CD14-positive monocyte (primary cell): ENCODE measurements at regions not wholly inside any gene's neighbourhood (a gene's known extent, or its start where the extent isn't known, plus 50 kb on each side); places are given as distances from the start of the nearest gene placed in this dataset.

Experiments used
- DNase-seq, 3 donors: peaks; one replicate each; pipeline ENCODE4 v3.0.0-alpha.2; 2011 to 2022
- H2AFZ ChIP-seq: 2 replicates; pipeline ENCODE4 v1.6.0; 2012; ENCODE audit warnings: mild to moderate bottlenecking, low read depth, low read length, inconsistent platforms; ENCODE audit not compliant: insufficient read depth, poor library complexity, severe bottlenecking
- H3K27ac ChIP-seq, 2 donors: 1 replicate in 1 of 2; 2 replicates in 1 of 2; pipeline ENCODE4 v1.5.1; 2012 to 2013; ENCODE audit warnings: low read length in 2 of 2, control low read depth in 1 of 2, inconsistent platforms in 1 of 2, low read depth in 1 of 2, mild to moderate bottlenecking in 1 of 2
- H3K27me3 ChIP-seq, 2 donors: one replicate each; pipeline versions ENCODE4 v1.6.0 to v1.6.1; 2011 to 2013; ENCODE audit warnings: low read length in 2 of 2; ENCODE audit not compliant: control insufficient read depth in 2 of 2, insufficient read depth in 2 of 2
- H3K36me3 ChIP-seq, 2 donors: replicated peaks in 1 of 2; 1 replicate in 1 of 2; 2 replicates in 1 of 2; pipeline versions ENCODE4 v1.5.1 to v1.6.1; 2012 to 2013; ENCODE audit warnings: low read length in 2 of 2, control low read depth in 1 of 2, inconsistent platforms in 1 of 2, mild to moderate bottlenecking in 1 of 2; ENCODE audit not compliant: insufficient read depth in 2 of 2, control insufficient read depth in 1 of 2
- H3K4me1 ChIP-seq, 2 donors: 1 replicate in 1 of 2; 2 replicates in 1 of 2; pipeline versions ENCODE4 v1.5.1 to v1.6.1; 2012 to 2013; ENCODE audit warnings: low read length in 2 of 2, control low read depth in 1 of 2, inconsistent platforms in 1 of 2, mild to moderate bottlenecking in 1 of 2, moderate library complexity in 1 of 2; ENCODE audit not compliant: insufficient read depth in 2 of 2, control insufficient read depth in 1 of 2
- H3K4me2 ChIP-seq: replicated peaks from 2 replicates; pipeline ENCODE3; 2012; ENCODE audit warnings: low read length, moderate library complexity, mild to moderate bottlenecking; ENCODE audit not compliant: poor library complexity, severe bottlenecking; ENCODE audit errors: extremely low read depth
- H3K4me3 ChIP-seq, 3 experiments: fragments of 200-600 bp in 1 of 3; sonication (generic) in 1 of 3; replicated peaks in 1 of 3; 1 replicate in 2 of 3; 2 replicates in 1 of 3; pipeline ENCODE4 v1.5.1; 2011 to 2013; ENCODE audit warnings: low read length in 3 of 3, mild to moderate bottlenecking in 3 of 3, control low read depth in 2 of 3, low read depth in 2 of 3, inconsistent platforms in 1 of 3, moderate library complexity in 1 of 3
- H3K79me2 ChIP-seq: 2 replicates; pipeline ENCODE4 v1.6.0; 2012; ENCODE audit warnings: mild to moderate bottlenecking, control low read depth, inconsistent platforms, low read length, moderate library complexity; ENCODE audit not compliant: insufficient read depth
- H3K9ac ChIP-seq: 2 replicates; pipeline ENCODE4 v1.6.0; 2017; ENCODE audit warnings: low read length, mild to moderate bottlenecking; ENCODE audit not compliant: insufficient read depth, poor library complexity, severe bottlenecking
- H3K9me3 ChIP-seq, 2 donors: replicated peaks in 1 of 2; 1 replicate in 1 of 2; 2 replicates in 1 of 2; pipeline versions ENCODE4 v1.5.1 to v1.6.1; 2012 to 2013; ENCODE audit warnings: low read length in 2 of 2, control low read depth in 1 of 2; ENCODE audit not compliant: control insufficient read depth in 1 of 2, insufficient read depth in 1 of 2
- H4K20me1 ChIP-seq: 2 replicates; pipeline ENCODE4 v1.6.0; 2012; ENCODE audit warnings: mild to moderate bottlenecking, low read length, control low read depth, moderate library complexity; ENCODE audit not compliant: insufficient read depth
- H3K27ac Mint-ChIP-seq, 7 donors: one replicate each; pipeline ENCODE4 v1.8.0; 2020; ENCODE audit warnings: mild to moderate bottlenecking in 7 of 7, mixed read lengths in 7 of 7, moderate library complexity in 6 of 7, inconsistent platforms in 2 of 7
- H3K27me3 Mint-ChIP-seq, 3 donors: one replicate each; pipeline ENCODE4 v1.8.0; 2021 to 2022; ENCODE audit warnings: low read depth in 3 of 3, mild to moderate bottlenecking in 3 of 3, mixed read lengths in 3 of 3, moderate library complexity in 3 of 3, inconsistent platforms in 1 of 3
- H3K36me3 Mint-ChIP-seq, 2 donors: one replicate each; pipeline ENCODE4 v1.8.0; 2020; ENCODE audit warnings: mixed read lengths in 2 of 2, inconsistent platforms in 1 of 2, mild to moderate bottlenecking in 1 of 2
- H3K4me1 Mint-ChIP-seq: one replicate; pipeline ENCODE4 v1.8.0; 2020; ENCODE audit warnings: mild to moderate bottlenecking, mixed read lengths
- H3K4me3 Mint-ChIP-seq, 2 donors: one replicate each; pipeline ENCODE4 v1.8.0; 2020; ENCODE audit warnings: mild to moderate bottlenecking in 2 of 2, mixed read lengths in 2 of 2, moderate library complexity in 1 of 2
- H3K9me3 Mint-ChIP-seq, 7 donors: one replicate each; pipeline ENCODE4 v1.8.0; 2020 to 2022; ENCODE audit warnings: mixed read lengths in 7 of 7, mild to moderate bottlenecking in 6 of 7, moderate library complexity in 6 of 7, inconsistent platforms in 2 of 7
- CTCF ChIP-seq: fragments of 200-600 bp; IDR thresholded peaks from one replicate; pipeline ENCODE4 v1.8.0; 2022; ENCODE audit warnings: antibody characterized with exemption, mild to moderate bottlenecking
- WGBS: methylation state at CpG from one replicate; pipeline ENCODE4 v1.1.5; 2013; ENCODE audit warnings: missing lambda C conversion rate; ENCODE audit not compliant: insufficient coverage; 5-methylcytosine and 5-hydroxymethylcytosine counted together
- intact Hi-C, 2 donors: fragments of 100-400 bp; cut with micrococcal nuclease; formaldehyde crosslinking; loops; one replicate each; pipeline versions ENCODE4 v1.15.0 to v1.15.1; 2023

- H3K36me3 Mint-ChIP-seq = no peaks in the 10 kb centered on the region
- intact Hi-C loops = no loop called here
- no peaks in the 10 kb centered on the region for H3K36me3 ChIP-seq
- no peak overlapping the region for H3K4me3 ChIP-seq
- no peak overlapping the region for H3K4me2 ChIP-seq
- H3K27me3 Mint-ChIP-seq = peaks cover 0 to 2% (median 0%) of the 10 kb centered on the region in 3 donors
- H4K20me1 ChIP-seq = no peaks in the 10 kb centered on the region
- no peaks in the 10 kb centered on the region for H3K79me2 ChIP-seq
- H3K27ac Mint-ChIP-seq = no peak overlapping the region
- H3K27ac ChIP-seq = no peak overlapping the region
- no peaks in the 10 kb centered on the region for H3K27me3 ChIP-seq
- H3K4me1 Mint-ChIP-seq = no peaks in the 10 kb centered on the region
- no peak overlapping the region for H3K9ac ChIP-seq
- H3K9me3 ChIP-seq = no peaks in the 10 kb centered on the region
- no peak for TF ChIP-seq CTCF
- no peaks in the 10 kb centered on the region for H3K4me1 ChIP-seq
- H3K9me3 Mint-ChIP-seq = peaks cover 0 to 2% (median 0%) of the 10 kb centered on the region in 7 donors
- DNase-seq = no peak
- WGBS = no CpG with 5 or more reads among the region's 3 CpGs
- H3K4me3 Mint-ChIP-seq = no peak overlapping the region
- H2AFZ ChIP-seq = no peak overlapping the region
These were observed 420.5 kb upstream of the CD180 start for GRCh38 chr5:67617051-67617450.

GRCh38 chr5:67612961-67613360, 416.4 kb upstream of the CD180 start:
- 83% methylated on average over 1 of the region's 4 CpGs for WGBS
- Histone ChIP-seq H3K4me2 (no peak overlapping the region), H3K4me3 (no peak overlapping the region), H3K4me1 (no peaks in the 10 kb centered on the region), H3K9ac (no peak overlapping the region), H3K36me3 (no peaks in the 10 kb centered on the region), H3K27me3 (no peaks in the 10 kb centered on the region), H3K27ac (no peak overlapping the region), H3K79me2 (no peaks in the 10 kb centered on the region), H2AFZ (no peak overlapping the region), H3K9me3 (no peaks in the 10 kb centered on the region), H4K20me1 (no peaks in the 10 kb centered on the region)
- Mint-ChIP-seq H3K4me1 (no peaks in the 10 kb centered on the region), H3K27ac (no peak overlapping the region), H3K9me3 (peaks cover 0 to 5% (median 0%) of the 10 kb centered on the region in 7 donors), H3K4me3 (no peak overlapping the region), H3K27me3 (no peaks in the 10 kb centered on the region), H3K36me3 (no peaks in the 10 kb centered on the region)
- TF ChIP-seq CTCF = no peak
- no peak for DNase-seq
- intact Hi-C loops = no loop called here
